ENCODE measurements at regions not wholly inside any gene's neighbourhood (a gene's known extent, or its start where the extent isn't known, plus 50 kb on each side); places are given as distances from the start of the nearest gene placed in this dataset.

DNA sequence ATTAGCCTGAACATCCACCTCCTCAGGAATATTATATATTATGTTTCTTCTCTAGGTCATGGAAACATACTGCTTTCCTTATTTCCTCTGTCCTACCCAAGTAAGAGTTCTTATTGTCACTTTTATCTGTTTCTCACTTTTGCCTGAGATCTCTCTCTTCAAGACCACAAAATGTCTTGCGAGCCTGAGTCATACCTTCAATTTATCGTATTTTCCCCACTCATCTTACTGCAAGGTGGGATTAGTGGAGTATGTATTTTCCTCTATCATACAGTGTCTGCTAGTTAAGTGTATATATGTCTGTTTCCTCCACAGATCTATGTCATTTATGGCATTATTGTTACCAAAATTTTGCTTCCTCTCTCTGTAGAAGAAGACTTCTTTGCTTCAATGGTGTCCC lies 124.5 kb downstream of the EIF4E start:
- Mint-ChIP-seq H3K4me3 (no peak overlapping the region), H3K9me3 (no peaks in the 10 kb centered on the region), H3K27ac (no peak overlapping the region), H3K36me3 (ENCODE audit: low read depth) (no peaks in the 10 kb centered on the region), H3K4me1 (no peaks in the 10 kb centered on the region), H3K27me3 (peaks cover 2% of the 10 kb centered on the region)
- CTCF ChIA-PET: no interaction called here
- TF ChIP-seq, protein P1, sequence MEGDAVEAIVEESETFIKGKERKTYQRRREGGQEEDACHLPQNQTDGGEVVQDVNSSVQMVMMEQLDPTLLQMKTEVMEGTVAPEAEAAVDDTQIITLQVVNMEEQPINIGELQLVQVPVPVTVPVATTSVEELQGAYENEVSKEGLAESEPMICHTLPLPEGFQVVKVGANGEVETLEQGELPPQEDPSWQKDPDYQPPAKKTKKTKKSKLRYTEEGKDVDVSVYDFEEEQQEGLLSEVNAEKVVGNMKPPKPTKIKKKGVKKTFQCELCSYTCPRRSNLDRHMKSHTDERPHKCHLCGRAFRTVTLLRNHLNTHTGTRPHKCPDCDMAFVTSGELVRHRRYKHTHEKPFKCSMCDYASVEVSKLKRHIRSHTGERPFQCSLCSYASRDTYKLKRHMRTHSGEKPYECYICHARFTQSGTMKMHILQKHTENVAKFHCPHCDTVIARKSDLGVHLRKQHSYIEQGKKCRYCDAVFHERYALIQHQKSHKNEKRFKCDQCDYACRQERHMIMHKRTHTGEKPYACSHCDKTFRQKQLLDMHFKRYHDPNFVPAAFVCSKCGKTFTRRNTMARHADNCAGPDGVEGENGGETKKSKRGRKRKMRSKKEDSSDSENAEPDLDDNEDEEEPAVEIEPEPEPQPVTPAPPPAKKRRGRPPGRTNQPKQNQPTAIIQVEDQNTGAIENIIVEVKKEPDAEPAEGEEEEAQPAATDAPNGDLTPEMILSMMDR (IDR thresholded peaks at IDR 0.05): no peak
- no peak for ATAC-seq (ENCODE audit: low read depth)
- intact Hi-C loops (cut with micrococcal nuclease): no loop called here
- POLR2A ChIA-PET: no interaction called here
- no peak for DNase-seq

- no peaks in the 10 kb centered on the region for H3K4me1 Mint-ChIP-seq
- H3K36me3 Mint-ChIP-seq (ENCODE audit: low read depth): no peaks in the 10 kb centered on the region
- POLR2A ChIA-PET: no interaction called here
- H3K9me3 Mint-ChIP-seq: no peaks in the 10 kb centered on the region
- CTCF ChIA-PET: no interaction called here
- DNase-seq: no peak
- no peak overlapping the region for H3K27ac Mint-ChIP-seq
- ATAC-seq (ENCODE audit: low read depth): no peak
- H3K27me3 Mint-ChIP-seq: peaks cover 4% of the 10 kb centered on the region
- intact Hi-C loops (cut with micrococcal nuclease): no loop called here
- TF ChIP-seq, protein P1 (IDR thresholded peaks at IDR 0.05): no peak
- no peak overlapping the region for H3K4me3 Mint-ChIP-seq
Observed at GRCh38 chr4:98803251-98803650, 125.7 kb downstream of the EIF4E start.

DNA sequence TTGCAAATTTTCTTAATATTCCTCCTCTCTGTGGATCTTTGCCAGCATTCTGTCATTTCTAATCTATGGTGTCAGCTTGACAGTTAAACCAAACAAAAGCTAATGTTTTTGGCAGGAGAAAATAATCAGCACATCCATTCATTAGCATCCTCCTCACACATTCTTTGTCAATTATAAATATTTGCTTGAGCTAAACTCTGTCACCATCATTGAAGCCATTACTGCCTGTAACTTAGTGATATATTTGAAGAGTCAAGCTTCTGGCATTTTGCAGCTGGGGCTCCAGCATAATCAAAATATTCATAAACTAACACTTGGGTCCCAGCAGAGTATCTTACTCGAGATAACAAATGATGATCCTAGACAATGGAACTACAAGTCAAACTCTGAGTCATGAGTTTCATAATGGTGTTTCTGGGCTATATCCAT lies 126.1 kb downstream of the EIF4E start:
- intact Hi-C loops (cut with micrococcal nuclease): no loop called here
- Mint-ChIP-seq H3K9me3 (no peaks in the 10 kb centered on the region), H3K36me3 (ENCODE audit: low read depth) (no peaks in the 10 kb centered on the region), H3K27me3 (peaks cover 6% of the 10 kb centered on the region), H3K4me3 (no peak overlapping the region), H3K4me1 (no peaks in the 10 kb centered on the region), H3K27ac (no peak overlapping the region)
- DNase-seq (no peak), ATAC-seq (ENCODE audit: low read depth) (no peak)
- POLR2A ChIA-PET: no interaction called here
- TF ChIP-seq, protein P1 (IDR thresholded peaks at IDR 0.05): no peak
- CTCF ChIA-PET: no interaction called here

- intact Hi-C loops (cut with micrococcal nuclease): no loop called here
- no peak overlapping the region for H3K27ac Mint-ChIP-seq
- no peaks in the 10 kb centered on the region for H3K36me3 Mint-ChIP-seq (ENCODE audit: low read depth)
- no peaks in the 10 kb centered on the region for H3K4me1 Mint-ChIP-seq
- no peaks in the 10 kb centered on the region for H3K9me3 Mint-ChIP-seq
- ATAC-seq (ENCODE audit: low read depth) (no peak), DNase-seq (no peak)
- H3K27me3 Mint-ChIP-seq: peaks cover 13% of the 10 kb centered on the region
- ChIA-PET POLR2A (no interaction called here), CTCF (no interaction called here)
- no peak overlapping the region for H3K4me3 Mint-ChIP-seq
- TF ChIP-seq, protein P1 (IDR thresholded peaks at IDR 0.05): no peak
Observed at GRCh38 chr4:98801259-98801725, 127.6 kb downstream of the EIF4E start.

DNA sequence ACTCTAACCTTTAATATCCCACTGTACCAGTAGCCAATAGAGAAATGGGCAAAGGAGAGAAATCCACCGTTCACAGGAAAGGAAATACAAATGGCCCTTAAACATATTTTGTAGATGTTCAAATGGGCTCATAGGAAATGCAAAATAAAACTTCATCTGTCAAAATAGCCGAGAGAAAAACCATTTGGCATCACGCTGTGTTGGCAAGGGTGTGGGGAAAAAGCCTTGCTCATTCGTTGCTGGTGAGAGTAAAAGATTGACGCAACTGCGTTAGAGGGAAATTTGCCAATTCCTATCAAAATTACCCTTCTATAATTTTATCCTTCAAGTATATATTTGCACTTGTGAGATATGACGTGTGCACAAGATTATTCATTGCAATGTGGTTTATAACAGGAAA lies 131.9 kb downstream of the EIF4E start:
- H3K9me3 Mint-ChIP-seq: no peaks in the 10 kb centered on the region
- no peak for DNase-seq
- no peak overlapping the region for H3K4me3 Mint-ChIP-seq
- no peak for ATAC-seq (ENCODE audit: low read depth)
- no peaks in the 10 kb centered on the region for H3K36me3 Mint-ChIP-seq (ENCODE audit: low read depth)
- POLR2A ChIA-PET: no interaction called here
- intact Hi-C loops (cut with micrococcal nuclease): no loop called here
- TF ChIP-seq, protein P1 (IDR thresholded peaks at IDR 0.05): no peak
- CTCF ChIA-PET: no interaction called here
- no peaks in the 10 kb centered on the region for H3K4me1 Mint-ChIP-seq
- H3K27me3 Mint-ChIP-seq: peaks cover 13% of the 10 kb centered on the region
- no peak overlapping the region for H3K27ac Mint-ChIP-seq

Data from activated B cell treated with CpG ODN at 0.5 μM for 24 hours (primary cell).